H1 (cell line): ENCODE measurements at regions not wholly inside any gene's neighbourhood (a gene's known extent, or its start where the extent isn't known, plus 50 kb on each side); places are given as distances from the start of the nearest gene placed in this dataset.
A peak's percentile ranks its signal among the peaks of the same experiment; 100 is the strongest.

ENCODE experiments used
- CTCF ChIA-PET: fragments of 300-600 bp; sonication (Branson Sonifier 250); formaldehyde crosslinking; loops from one replicate; lab custom pipeline; 2021; ENCODE audit not compliant: partially characterized antibody; lab: Charles Lee
- POLR2A ChIA-PET: fragments of 300-600 bp; sonication (Branson Sonifier 250); formaldehyde crosslinking; loops from one replicate; lab custom pipeline; 2021; ENCODE audit warnings: inconsistent platforms; ENCODE audit not compliant: partially characterized antibody; lab: Charles Lee
- DNase-seq, 2 experiments: peaks; one replicate each; pipeline versions ENCODE4 v3.0.0 to v3.0.0-alpha.2; 2010 to 2022; ENCODE audit warnings: low spot score in 2 of 2, low read depth in 1 of 2, mixed read lengths in 1 of 2
- FAIRE-seq: peaks from 2 replicates; lab custom pipeline; 2011; peaks lifted over from hg19 to GRCh38; lab: Jason Lieb, UNC
- H2AFZ ChIP-seq: 2 replicates; pipeline ENCODE4 v1.8.1; 2012; ENCODE audit warnings: low read length, inconsistent platforms
- H2AK5ac ChIP-seq: 2 replicates; pipeline ENCODE4 v1.6.1; 2013; ENCODE audit warnings: low read depth, low read length
- H2BK120ac ChIP-seq: replicated peaks from 2 replicates; pipeline ENCODE3; 2013; ENCODE audit warnings: low read depth, low read length, inconsistent platforms
- H2BK12ac ChIP-seq: 2 replicates; pipeline ENCODE4 v1.6.1; 2013; ENCODE audit warnings: low read depth, low read length
- H2BK15ac ChIP-seq: 2 replicates; pipeline ENCODE4 v1.6.1; 2013; ENCODE audit warnings: low read length
- H2BK20ac ChIP-seq: 2 replicates; pipeline ENCODE4 v1.6.1; 2013; ENCODE audit warnings: low read length
- H2BK5ac ChIP-seq: 2 replicates; pipeline ENCODE4 v1.6.1; 2013; ENCODE audit warnings: low read depth, low read length
- H3K14ac ChIP-seq: 2 replicates; pipeline ENCODE4 v1.6.1; 2013; ENCODE audit warnings: inconsistent platforms; ENCODE audit not compliant: insufficient read length
- H3K18ac ChIP-seq: 2 replicates; pipeline ENCODE4 v1.6.1; 2013; ENCODE audit warnings: low read length; ENCODE audit errors: extremely low read depth
- H3K23ac ChIP-seq: 2 replicates; pipeline ENCODE4 v1.6.1; 2013; ENCODE audit warnings: inconsistent platforms; ENCODE audit not compliant: insufficient read length
- H3K23me2 ChIP-seq: 2 replicates; pipeline ENCODE4 v1.6.1; 2013; ENCODE audit warnings: low read depth, low read length
- H3K27ac ChIP-seq: 2 replicates; pipeline ENCODE4 v1.6.1; 2011; ENCODE audit warnings: low read depth, low read length, inconsistent platforms
- H3K27me3 ChIP-seq, 4 experiments: replicated peaks in 1 of 4; 1 replicate in 1 of 4; 2 replicates in 3 of 4; pipeline versions ENCODE4 v1.6.1 to v1.8.1; 2011 to 2013; ENCODE audit warnings: low read length in 3 of 4, mild to moderate bottlenecking in 3 of 4, inconsistent platforms in 2 of 4, mixed read lengths in 2 of 4, moderate library complexity in 1 of 4; ENCODE audit not compliant: control insufficient read depth in 3 of 4, insufficient read depth in 3 of 4; ENCODE audit errors: extremely low read depth in 1 of 4
- H3K36me3 ChIP-seq, 4 experiments: 2 replicates each; pipeline versions ENCODE4 v1.6.1 to v1.8.1; 2011 to 2013; ENCODE audit warnings: mild to moderate bottlenecking in 4 of 4, low read length in 3 of 4, moderate library complexity in 2 of 4, control low read depth in 1 of 4, inconsistent platforms in 1 of 4; ENCODE audit not compliant: insufficient read depth in 4 of 4, control insufficient read depth in 2 of 4
- H3K4ac ChIP-seq: replicated peaks from 2 replicates; pipeline ENCODE3; 2013; ENCODE audit warnings: low read length, low read depth, mixed read lengths, inconsistent platforms; ENCODE audit not compliant: insufficient read length
- H3K4me1 ChIP-seq, 4 experiments: replicated peaks in 1 of 4; 1 replicate in 1 of 4; 2 replicates in 3 of 4; pipeline versions ENCODE4 v1.6.1 to v1.8.1; 2011 to 2013; ENCODE audit warnings: low read length in 3 of 4, inconsistent platforms in 2 of 4, mixed read lengths in 1 of 4; ENCODE audit not compliant: insufficient read depth in 4 of 4, control insufficient read depth in 3 of 4
- H3K4me2 ChIP-seq, 2 experiments: 2 replicates each; pipeline versions ENCODE4 v1.6.1 to v1.8.1; 2011 to 2013; ENCODE audit warnings: low read depth in 2 of 2, low read length in 2 of 2, control low read depth in 1 of 2, inconsistent platforms in 1 of 2, mild to moderate bottlenecking in 1 of 2; ENCODE audit not compliant: insufficient read depth in 1 of 2
- H3K4me3 ChIP-seq, 4 experiments: fragments of 200-600, 300-600 bp in 1 of 4; sonication (generic), shearing (Covaris generic), sonication (Bioruptor Twin) in 1 of 4; 2 replicates each; pipeline versions ENCODE4 v1.5.1 to v1.8.1; 2011 to 2016; ENCODE audit warnings: low read length in 4 of 4, low read depth in 3 of 4, control low read depth in 2 of 4, inconsistent platforms in 2 of 4, mild to moderate bottlenecking in 2 of 4, mixed read lengths in 1 of 4, moderate library complexity in 1 of 4; ENCODE audit not compliant: insufficient read depth in 2 of 4; ENCODE audit errors: extremely low read depth in 1 of 4
- H3K56ac ChIP-seq: replicated peaks from 2 replicates; pipeline ENCODE3; 2013; ENCODE audit warnings: low read depth, mild to moderate bottlenecking, mixed read lengths, low read length, inconsistent platforms; ENCODE audit not compliant: insufficient read length
- H3K79me1 ChIP-seq: 2 replicates; pipeline ENCODE4 v1.6.1; 2013; ENCODE audit warnings: low read depth, low read length, control low read depth
- H3K79me2 ChIP-seq, 2 experiments: 2 replicates each; pipeline versions ENCODE4 v1.6.1 to v1.8.1; 2012 to 2013; ENCODE audit warnings: low read length in 2 of 2, mild to moderate bottlenecking in 2 of 2, inconsistent platforms in 1 of 2; ENCODE audit not compliant: insufficient read depth in 2 of 2, control insufficient read depth in 1 of 2
- H3K9ac ChIP-seq, 4 experiments: replicated peaks in 1 of 4; 1 replicate in 1 of 4; 2 replicates in 3 of 4; pipeline versions ENCODE4 v1.6.1 to v1.8.1; 2011 to 2013; ENCODE audit warnings: low read depth in 3 of 4, low read length in 3 of 4, control low read depth in 2 of 4, mild to moderate bottlenecking in 2 of 4, moderate library complexity in 2 of 4, inconsistent platforms in 1 of 4; ENCODE audit errors: extremely low read depth in 1 of 4
- H3K9me3 ChIP-seq, 2 experiments: 2 replicates each; pipeline versions ENCODE4 v1.6.1 to v1.8.1; 2012 to 2013; ENCODE audit warnings: mild to moderate bottlenecking in 2 of 2, moderate library complexity in 2 of 2, control low read depth in 1 of 2, inconsistent platforms in 1 of 2, low read depth in 1 of 2, low read length in 1 of 2, mixed read lengths in 1 of 2; ENCODE audit not compliant: insufficient read depth in 2 of 2
- H4K20me1 ChIP-seq, 2 experiments: replicated peaks in 1 of 2; 2 replicates each; pipeline versions ENCODE3 to v1.8.1; 2011 to 2013; ENCODE audit warnings: inconsistent platforms in 2 of 2, low read length in 2 of 2, mild to moderate bottlenecking in 1 of 2; ENCODE audit not compliant: insufficient read depth in 2 of 2, control insufficient read depth in 1 of 2
- H4K5ac ChIP-seq: 2 replicates; pipeline ENCODE4 v1.6.1; 2013; ENCODE audit warnings: low read length, low read depth, mixed read lengths, inconsistent platforms; ENCODE audit not compliant: insufficient read length
- H4K8ac ChIP-seq: 2 replicates; pipeline ENCODE4 v1.8.0; 2013; ENCODE audit warnings: mild to moderate bottlenecking, moderate library complexity, low read length, inconsistent platforms; ENCODE audit not compliant: insufficient read depth; ENCODE audit errors: extremely low read depth
- H4K91ac ChIP-seq: replicated peaks from 2 replicates; pipeline ENCODE3; 2013; ENCODE audit warnings: low read length, mixed read lengths, inconsistent platforms; ENCODE audit not compliant: insufficient read length
- JUND ChIP-seq: IDR thresholded peaks from 2 replicates; pipeline ENCODE4 v1.6.1; 2011; ENCODE audit warnings: mild to moderate bottlenecking, improper control_type of control experiment, low read length
- KDM5A ChIP-seq: fragments of 200-600 bp; IDR thresholded peaks from 2 replicates; pipeline ENCODE4 v1.7.1; 2012; ENCODE audit warnings: mild to moderate bottlenecking, low read length, inconsistent platforms, mixed read lengths
- SIN3A ChIP-seq, 2 experiments: IDR thresholded peaks in 1 of 2; conservative IDR thresholded peaks in 1 of 2; 2 replicates each; pipeline ENCODE4 v1.6.1; 2011 to 2012; ENCODE audit warnings: low read length in 2 of 2, improper control_type of control experiment in 1 of 2, low read depth in 1 of 2, mild to moderate bottlenecking in 1 of 2
- SP1 ChIP-seq: IDR thresholded peaks from 2 replicates; pipeline ENCODE4 v1.6.1; 2011; ENCODE audit warnings: low read depth, low read length
- YY1 ChIP-seq: IDR thresholded peaks from 2 replicates; pipeline ENCODE4 v1.6.1; 2011; ENCODE audit warnings: low read depth, mild to moderate bottlenecking, low read length
- WGBS, 2 experiments: shearing (Covaris generic) in 1 of 2; methylation state at CpG; one replicate each; pipeline versions ENCODE4 v1.1.6 to v1.1.7; 2013 to 2015; ENCODE audit warnings: low lambda C conversion rate in 2 of 2, mixed read lengths in 2 of 2, inconsistent platforms in 1 of 2, low coverage in 1 of 2, missing lambda C conversion rate in 1 of 2; ENCODE audit not compliant: insufficient replicate concordance in 2 of 2, insufficient coverage in 1 of 2, insufficient read length in 1 of 2; ENCODE audit errors: extremely low coverage in 1 of 2, missing lambda C conversion rate in 1 of 2; 5-methylcytosine and 5-hydroxymethylcytosine counted together
- TF ChIP-seq, protein P1 (sequence below): IDR thresholded peaks from 2 replicates; pipeline ENCODE4 v1.6.1; 2012; ENCODE audit warnings: inconsistent platforms

GRCh38 chr6:3579652-3580175 is 122.9 kb upstream of the SLC22A23 start:
- Histone ChIP-seq H3K23me2 (no peaks in the 10 kb centered on the region), H3K9me3 (no peaks in the 10 kb centered on the region), H3K4me3 (no peak overlapping the region), H2AK5ac (no peak overlapping the region), H3K27me3 (no peaks in the 10 kb centered on the region), H3K79me1 (no peaks in the 10 kb centered on the region), H2BK120ac (no peak overlapping the region), H3K4ac (no peak overlapping the region), H2AFZ (peak overlapping the region; percentile 71; the same call in 1 of the 2 replicates), H3K18ac (no peak overlapping the region), H4K20me1 (no peaks in the 10 kb centered on the region), H2BK5ac (no peak overlapping the region), H2BK15ac (no peak overlapping the region), H3K36me3 (no peaks in the 10 kb centered on the region), H3K79me2 (no peaks in the 10 kb centered on the region), H4K5ac (no peak overlapping the region), H4K91ac (no peak overlapping the region), H3K14ac (no peak overlapping the region), H3K27ac (no peak overlapping the region), H3K9ac (no peak overlapping the region), H3K4me2 (no peak overlapping the region), H2BK12ac (no peak overlapping the region; the same call in 1 of the 2 replicates), H4K8ac (no peak overlapping the region), H3K56ac (no peak overlapping the region), H3K4me1 (peaks cover 0 to 7% (median 3%) of the 10 kb centered on the region in 4 experiments; a peak in 4 of 7 replicates), H2BK20ac (no peak overlapping the region), H3K23ac (no peak overlapping the region)
- FAIRE-seq (no peak), DNase-seq (no peak)
- ChIA-PET POLR2A (no interaction called here), CTCF (interaction anchor here (1.2 kb wide), 1 partner anchor 154 kb away, joined by 3 read pairs; no protein-coding TSS in a partner anchor)
- TF ChIP-seq YY1 (no peak), KDM5A (no peak), JUND (no peak), SP1 (no peak), SIN3A (conservative IDR thresholded peaks at IDR 0.05 in 1 of 2, IDR thresholded peaks at IDR 0.05 in 1 of 2; ENCODE audit: low read depth in 1 of 2, low read length in 2 of 2) (no peak)
- TF ChIP-seq, protein P1, sequence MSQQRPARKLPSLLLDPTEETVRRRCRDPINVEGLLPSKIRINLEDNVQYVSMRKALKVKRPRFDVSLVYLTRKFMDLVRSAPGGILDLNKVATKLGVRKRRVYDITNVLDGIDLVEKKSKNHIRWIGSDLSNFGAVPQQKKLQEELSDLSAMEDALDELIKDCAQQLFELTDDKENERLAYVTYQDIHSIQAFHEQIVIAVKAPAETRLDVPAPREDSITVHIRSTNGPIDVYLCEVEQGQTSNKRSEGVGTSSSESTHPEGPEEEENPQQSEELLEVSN, result no peak
- WGBS, 2 experiments, result 77% methylated on average over 13 of the region's 13 CpGs; no CpG with 5 or more reads in 1 of the 2 experiments
